Upper lobe of left lung (tissue), 6 donors: ENCODE measurements at regions not wholly inside any gene's neighbourhood (a gene's known extent, or its start where the extent isn't known, plus 50 kb on each side); places are given as distances from the start of the nearest gene placed in this dataset.

Experiments
- ATAC-seq, 2 donors: fragments of 200-7000 bp; cut with Tn5 transposase; one replicate each; pipeline ENCODE4 v1.9.1; 2022; ENCODE audit warnings: mild to moderate bottlenecking in 2 of 2, moderate library complexity in 2 of 2; ENCODE audit not compliant: low FRiP score in 2 of 2
- DNase-seq, 2 donors: peaks; one replicate each; pipeline ENCODE4 v3.0.0-alpha.2; 2019 to 2020
- H3K27ac ChIP-seq, 4 donors: fragments of 200-600 bp; sonication (generic); one replicate each; pipeline ENCODE4 v1.5.1; 2016 to 2019
- H3K27me3 ChIP-seq, 4 donors: fragments of 200-600 bp; sonication (generic); one replicate each; pipeline ENCODE4 v1.5.1; 2017 to 2019
- H3K36me3 ChIP-seq, 4 donors: fragments of 200-600 bp; sonication (generic); one replicate each; pipeline ENCODE4 v1.5.1; 2016 to 2019
- H3K4me1 ChIP-seq, 4 donors: fragments of 200-600 bp; sonication (generic); one replicate each; pipeline ENCODE4 v1.5.1; 2018 to 2019
- H3K4me3 ChIP-seq, 4 donors: fragments of 200-600 bp; sonication (generic); one replicate each; pipeline ENCODE4 v1.5.1; 2017 to 2019; ENCODE audit warnings: mild to moderate bottlenecking in 2 of 4, moderate library complexity in 1 of 4
- H3K9me3 ChIP-seq, 4 donors: fragments of 200-600 bp; sonication (generic); one replicate each; pipeline ENCODE4 v1.5.1; 2018 to 2019
- EP300 ChIP-seq, 4 donors: sonication (generic); formaldehyde crosslinking; IDR thresholded peaks; one replicate each; pipeline ENCODE4 v1.5.1; 2017; ENCODE audit warnings: antibody characterized with exemption in 4 of 4, control low read depth in 2 of 4
- POLR2A ChIP-seq, 4 donors: fragments of 450-650 bp; IDR thresholded peaks; one replicate each; pipeline ENCODE4 v1.5.1; 2016 to 2017; ENCODE audit warnings: antibody characterized with exemption in 4 of 4, mild to moderate bottlenecking in 2 of 4
- POLR2AphosphoS5 ChIP-seq, 2 donors: sonication (generic); formaldehyde crosslinking; IDR thresholded peaks; one replicate each; pipeline ENCODE4 v1.5.1; 2017; ENCODE audit warnings: antibody characterized with exemption in 2 of 2
- WGBS, 2 donors: methylation state at CpG; one replicate each; pipeline ENCODE4 v1.1.5; 2017 to 2018; 5-methylcytosine and 5-hydroxymethylcytosine counted together
- TF ChIP-seq, protein P1 (sequence below), 6 experiments: fragments of 450-650 bp in 4 of 6; fragments of 200-600 bp in 2 of 6; sonication (generic) in 2 of 6; IDR thresholded peaks; one replicate each; pipeline ENCODE4 v1.5.1; 2016 to 2019; ENCODE audit warnings: antibody characterized with exemption in 6 of 6
- donor health status: DM: no; HTN: no; CAD: no; lungs with moderate emphysema.
- donor health status: DM: no; HTN: yes; CAD: no; lungs with severe emphysema.

DNA sequence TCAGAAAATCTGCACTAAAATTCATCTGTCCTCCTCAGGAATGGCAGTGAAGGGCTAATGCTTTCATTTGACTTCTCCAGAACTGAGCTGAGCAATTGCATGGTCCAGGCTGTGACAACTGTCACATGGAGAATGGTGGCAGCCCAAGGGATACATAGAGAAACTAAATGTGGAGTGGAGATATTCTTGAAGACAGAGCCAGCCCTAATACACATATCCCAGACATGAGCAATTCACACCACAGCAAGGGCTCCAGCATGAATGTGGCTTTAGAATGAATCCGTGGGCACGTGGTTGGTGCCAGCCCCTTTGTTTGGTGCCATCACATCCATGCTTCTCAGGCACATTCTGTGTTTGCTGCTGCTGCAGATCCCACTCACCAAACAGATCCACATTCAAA is 121.6 kb upstream of the MXRA5 start:
- no peaks in the 10 kb centered on the region for H3K27me3 ChIP-seq
- H3K9me3 ChIP-seq: no peaks in the 10 kb centered on the region
- TF ChIP-seq POLR2A (IDR thresholded peaks at IDR 0.05) (no peak), EP300 (IDR thresholded peaks at IDR 0.05) (no peak)
- TF ChIP-seq, protein P1, sequence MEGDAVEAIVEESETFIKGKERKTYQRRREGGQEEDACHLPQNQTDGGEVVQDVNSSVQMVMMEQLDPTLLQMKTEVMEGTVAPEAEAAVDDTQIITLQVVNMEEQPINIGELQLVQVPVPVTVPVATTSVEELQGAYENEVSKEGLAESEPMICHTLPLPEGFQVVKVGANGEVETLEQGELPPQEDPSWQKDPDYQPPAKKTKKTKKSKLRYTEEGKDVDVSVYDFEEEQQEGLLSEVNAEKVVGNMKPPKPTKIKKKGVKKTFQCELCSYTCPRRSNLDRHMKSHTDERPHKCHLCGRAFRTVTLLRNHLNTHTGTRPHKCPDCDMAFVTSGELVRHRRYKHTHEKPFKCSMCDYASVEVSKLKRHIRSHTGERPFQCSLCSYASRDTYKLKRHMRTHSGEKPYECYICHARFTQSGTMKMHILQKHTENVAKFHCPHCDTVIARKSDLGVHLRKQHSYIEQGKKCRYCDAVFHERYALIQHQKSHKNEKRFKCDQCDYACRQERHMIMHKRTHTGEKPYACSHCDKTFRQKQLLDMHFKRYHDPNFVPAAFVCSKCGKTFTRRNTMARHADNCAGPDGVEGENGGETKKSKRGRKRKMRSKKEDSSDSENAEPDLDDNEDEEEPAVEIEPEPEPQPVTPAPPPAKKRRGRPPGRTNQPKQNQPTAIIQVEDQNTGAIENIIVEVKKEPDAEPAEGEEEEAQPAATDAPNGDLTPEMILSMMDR (IDR thresholded peaks at IDR 0.05): no peak
- no peak for DNase-seq
- ATAC-seq: no peak
- no peak overlapping the region for H3K4me3 ChIP-seq
- 60 to 93% methylated on average over 1 to 2 of the region's 2 CpGs for WGBS, 2 donors
- no peak overlapping the region for H3K27ac ChIP-seq
- H3K4me1 ChIP-seq: no peaks in the 10 kb centered on the region
- H3K36me3 ChIP-seq: no peaks in the 10 kb centered on the region

DNA sequence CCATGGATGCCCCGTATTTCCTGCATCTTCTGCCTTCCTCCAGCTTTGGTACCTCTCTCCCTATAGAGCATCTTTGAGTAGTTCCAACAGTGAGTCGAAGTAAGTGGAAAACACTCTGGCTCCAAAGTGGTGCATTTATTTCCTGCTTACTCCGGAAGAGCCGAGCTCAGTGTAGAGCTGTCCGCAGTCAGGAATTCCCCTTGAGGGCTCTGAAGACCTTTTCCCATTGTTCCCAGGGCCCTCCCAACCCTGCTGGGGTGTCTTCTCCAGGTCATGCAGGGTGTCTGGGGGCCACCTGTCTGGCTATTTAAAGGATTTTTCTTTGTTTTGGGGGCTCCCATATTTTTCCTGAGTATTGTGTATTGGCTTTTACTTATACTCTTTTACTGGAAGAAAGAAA is 118.6 kb upstream of the MXRA5 start:
- ATAC-seq: peak in 1 of 2 donors; percentile 26
- H3K4me1 ChIP-seq: no peaks in the 10 kb centered on the region

DNA sequence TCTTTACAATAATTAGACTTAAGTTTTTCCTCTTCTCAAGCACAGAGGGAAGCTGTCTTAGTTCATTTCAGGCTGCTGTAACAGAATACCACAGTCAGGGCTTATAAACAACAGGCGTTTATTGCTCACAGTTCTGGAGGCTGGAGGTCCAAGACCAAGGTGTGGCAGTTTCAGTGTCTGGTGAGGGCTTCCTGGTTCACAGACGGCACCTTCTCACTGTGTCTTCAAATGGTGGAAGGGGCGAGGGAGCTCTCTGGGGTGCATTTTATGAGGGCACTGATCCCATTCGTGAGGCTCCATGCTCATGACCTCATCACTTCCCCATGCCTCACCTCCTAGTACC is 115.7 kb upstream of the MXRA5 start:
- ATAC-seq (no peak), DNase-seq (no peak)
- no peaks in the 10 kb centered on the region for H3K27me3 ChIP-seq
- H3K4me1 ChIP-seq: no peaks in the 10 kb centered on the region
- WGBS, 2 donors: 70 to 93% methylated on average over 4 of the region's 4 CpGs
- no peaks in the 10 kb centered on the region for H3K9me3 ChIP-seq
- TF ChIP-seq EP300 (IDR thresholded peaks at IDR 0.05): no peak
- TF ChIP-seq POLR2A (IDR thresholded peaks at IDR 0.05): no peak
- TF ChIP-seq POLR2AphosphoS5 (IDR thresholded peaks at IDR 0.05): no peak
- TF ChIP-seq, protein P1 (IDR thresholded peaks at IDR 0.05): no peak
- H3K27ac ChIP-seq: no peak overlapping the region
- H3K4me3 ChIP-seq: no peak overlapping the region
- H3K36me3 ChIP-seq: no peaks in the 10 kb centered on the region

More for the DNA sequence above, 118.6 kb upstream of the MXRA5 start:
- Histone ChIP-seq H3K36me3 (no peaks in the 10 kb centered on the region), H3K27ac (no peak overlapping the region), H3K9me3 (no peaks in the 10 kb centered on the region), H3K4me3 (no peak overlapping the region), H3K27me3 (no peaks in the 10 kb centered on the region)
- WGBS, 2 donors: 65 to 70% methylated on average over 2 to 5 of the region's 5 CpGs
- TF ChIP-seq POLR2AphosphoS5 (IDR thresholded peaks at IDR 0.05) (no peak), POLR2A (IDR thresholded peaks at IDR 0.05) (no peak), EP300 (IDR thresholded peaks at IDR 0.05) (no peak)
- TF ChIP-seq, protein P1 (IDR thresholded peaks at IDR 0.05): no peak
- no peak for DNase-seq

DNA sequence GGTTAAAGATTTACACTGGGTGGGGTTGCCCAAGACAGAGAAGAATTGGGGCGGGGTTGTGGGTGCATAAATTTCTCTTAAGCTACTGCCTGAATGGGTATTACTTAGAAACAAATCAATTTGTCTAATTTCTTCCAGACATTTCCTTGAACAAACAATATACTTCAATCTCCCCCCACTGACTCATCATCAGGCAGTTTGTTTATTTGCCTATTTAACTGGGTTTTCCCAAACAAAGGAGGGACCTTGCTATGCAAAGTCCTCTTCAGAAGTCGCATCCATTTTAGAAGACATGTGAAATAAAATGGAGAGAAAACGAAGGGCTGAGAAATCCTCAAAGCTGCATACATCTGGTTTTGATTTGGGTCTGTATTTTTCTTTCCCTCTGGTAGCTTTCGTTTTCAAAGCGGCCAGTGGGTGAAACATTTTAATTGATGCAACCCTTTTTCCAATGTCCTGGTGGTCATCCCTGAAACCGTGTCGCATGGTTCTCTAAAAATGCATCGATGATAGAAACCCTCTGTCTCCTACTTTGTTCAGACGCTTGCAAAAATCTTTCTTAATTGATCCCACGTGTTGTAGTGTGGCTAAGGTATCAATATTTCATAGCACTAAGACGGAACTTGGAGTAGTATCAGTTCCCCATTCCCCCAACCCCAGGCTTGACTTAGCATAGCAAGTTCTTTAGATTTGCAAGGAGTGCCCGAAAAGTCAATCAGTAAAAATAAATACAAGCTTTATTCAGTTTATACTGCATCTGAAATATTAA is 115.1 kb upstream of the MXRA5 start:
- no peaks in the 10 kb centered on the region for H3K4me1 ChIP-seq
- no peak for ATAC-seq
- 70 to 74% methylated on average over 12 of the region's 12 CpGs for WGBS, 2 donors
- TF ChIP-seq POLR2A (IDR thresholded peaks at IDR 0.05): no peak
- TF ChIP-seq, protein P1 (IDR thresholded peaks at IDR 0.05): no peak
- no peak for TF ChIP-seq EP300 (IDR thresholded peaks at IDR 0.05)
- no peaks in the 10 kb centered on the region for H3K9me3 ChIP-seq
- no peaks in the 10 kb centered on the region for H3K27me3 ChIP-seq
- H3K36me3 ChIP-seq: no peaks in the 10 kb centered on the region
- no peak overlapping the region for H3K4me3 ChIP-seq
- no peak overlapping the region for H3K27ac ChIP-seq
- no peak for DNase-seq

DNA sequence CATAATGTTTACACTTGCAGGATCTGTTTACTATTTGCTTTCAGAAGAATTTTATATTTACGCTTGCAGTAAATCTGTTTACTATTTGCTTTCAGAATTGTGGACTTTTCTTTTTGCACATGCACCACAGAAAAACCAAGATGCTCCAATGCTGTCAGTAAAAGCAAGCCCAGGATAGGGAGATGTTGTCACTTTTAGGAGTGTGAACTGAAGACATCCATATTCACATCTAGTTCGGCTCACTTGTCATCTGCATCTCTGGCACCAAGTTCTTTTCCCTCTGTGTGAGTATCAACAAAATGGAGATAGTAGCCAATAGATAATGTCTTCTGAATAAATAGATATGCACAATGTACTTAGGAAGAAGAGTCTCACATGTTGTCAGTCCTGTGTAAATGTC is 109.3 kb upstream of the MXRA5 start:
- Histone ChIP-seq H3K4me3 (no peak overlapping the region), H3K27me3 (no peaks in the 10 kb centered on the region), H3K4me1 (no peaks in the 10 kb centered on the region), H3K27ac (no peak overlapping the region), H3K9me3 (no peaks in the 10 kb centered on the region), H3K36me3 (no peaks in the 10 kb centered on the region)
- DNase-seq: no peak
- ATAC-seq: no peak
- TF ChIP-seq, protein P1 (IDR thresholded peaks at IDR 0.05): no peak
- TF ChIP-seq POLR2AphosphoS5 (IDR thresholded peaks at IDR 0.05): no peak
- TF ChIP-seq POLR2A (IDR thresholded peaks at IDR 0.05): no peak
- no peak for TF ChIP-seq EP300 (IDR thresholded peaks at IDR 0.05)
- 58% methylated on average over 2 of the region's 2 CpGs for WGBS, 2 donors
